Hematopoietic multipotent progenitor cell treated with erythropoietin and hydrocortisone succinate and interleukin-3 and kit ligand, for 15 days (in vitro differentiated cells): ENCODE measurements at regions not wholly inside any gene's neighbourhood (a gene's known extent, or its start where the extent isn't known, plus 50 kb on each side); places are given as distances from the start of the nearest gene placed in this dataset.

Source experiments
- DNase-seq: peaks from one replicate; pipeline ENCODE4 v3.0.0-alpha.2; 2015; ENCODE audit warnings: low spot score

DNA sequence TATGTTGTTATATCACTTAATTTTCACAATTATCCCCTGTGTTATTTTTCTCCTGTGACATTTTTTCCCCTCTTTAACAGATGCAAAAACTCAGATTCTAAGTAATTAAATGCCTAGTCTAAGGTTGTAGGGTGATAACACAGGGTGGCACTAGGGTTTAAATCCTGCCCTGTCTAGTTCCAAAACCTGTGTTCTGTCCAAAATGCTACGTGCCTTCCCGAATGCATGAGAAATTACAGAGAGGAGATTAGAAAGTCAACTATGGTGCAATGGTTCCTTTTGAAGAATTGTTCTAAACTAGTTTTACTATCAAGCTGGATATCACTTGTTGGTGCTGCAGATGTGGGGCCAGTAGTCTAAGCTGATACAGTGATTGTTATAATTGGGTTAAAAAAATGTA is 108.0 kb downstream of the DIPK2A start:
- no peak for DNase-seq

DNA sequence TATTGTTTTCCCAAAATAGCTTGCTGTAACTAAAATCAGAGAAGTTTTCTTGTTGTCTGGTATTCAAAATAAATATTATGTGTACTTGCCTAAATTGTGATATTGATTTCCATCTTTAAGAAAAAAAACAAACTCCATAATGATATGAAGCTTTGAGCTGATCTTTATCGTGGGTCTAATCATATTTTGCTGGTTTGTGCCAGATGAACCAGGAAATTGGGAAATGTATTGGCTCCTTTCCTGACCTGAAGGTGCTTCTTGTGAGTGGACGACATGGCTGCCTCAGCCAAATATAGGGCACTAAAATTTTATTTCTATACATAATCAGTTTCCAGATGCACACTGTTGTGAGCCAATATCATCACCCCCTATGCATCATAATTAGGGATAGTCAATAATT is 113.3 kb downstream of the DIPK2A start:
- no peak for DNase-seq

DNA sequence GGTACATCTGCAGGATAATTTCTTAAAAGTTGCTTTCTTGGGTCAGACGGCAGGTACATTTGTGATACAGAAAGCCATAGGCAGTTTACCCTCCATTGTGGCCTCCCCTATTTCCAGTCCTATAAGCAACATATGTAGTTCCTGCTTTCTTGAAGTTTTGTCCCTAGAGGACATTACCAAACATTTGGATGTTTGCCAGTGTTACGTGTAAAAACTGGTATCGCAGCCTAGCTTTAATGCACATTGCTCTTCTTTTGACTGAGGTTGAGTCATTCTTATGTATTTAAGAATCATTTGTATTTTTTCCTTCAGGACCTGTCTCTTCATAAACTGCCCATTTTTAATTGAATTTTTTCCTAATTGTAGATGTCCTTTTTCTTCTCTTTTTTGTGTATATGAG is 114.3 kb downstream of the DIPK2A start:
- peak; percentile 27 for DNase-seq

DNA sequence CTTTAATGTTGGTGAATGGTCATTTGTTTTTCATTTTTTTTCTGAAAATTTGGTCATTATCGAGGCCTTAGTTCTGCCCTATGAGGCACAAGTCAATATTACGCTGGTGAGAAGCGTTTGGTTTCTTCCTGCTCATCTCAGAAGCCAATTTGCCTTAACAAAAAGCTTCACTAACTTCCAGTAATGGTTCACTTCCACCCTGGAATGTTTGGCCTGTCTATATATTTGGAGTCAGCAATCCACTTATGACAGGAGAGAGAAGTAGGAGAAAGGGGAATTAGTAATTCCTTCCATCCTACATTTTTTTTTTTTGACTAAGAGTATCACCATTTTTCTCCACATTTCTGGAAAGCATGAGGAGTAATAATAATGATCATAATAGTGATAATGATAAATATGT is 124.4 kb downstream of the DIPK2A start:
- no peak for DNase-seq

- no peak for DNase-seq
Measured at GRCh38 chr3:144097163-144097562, 125.5 kb downstream of the DIPK2A start.

DNA sequence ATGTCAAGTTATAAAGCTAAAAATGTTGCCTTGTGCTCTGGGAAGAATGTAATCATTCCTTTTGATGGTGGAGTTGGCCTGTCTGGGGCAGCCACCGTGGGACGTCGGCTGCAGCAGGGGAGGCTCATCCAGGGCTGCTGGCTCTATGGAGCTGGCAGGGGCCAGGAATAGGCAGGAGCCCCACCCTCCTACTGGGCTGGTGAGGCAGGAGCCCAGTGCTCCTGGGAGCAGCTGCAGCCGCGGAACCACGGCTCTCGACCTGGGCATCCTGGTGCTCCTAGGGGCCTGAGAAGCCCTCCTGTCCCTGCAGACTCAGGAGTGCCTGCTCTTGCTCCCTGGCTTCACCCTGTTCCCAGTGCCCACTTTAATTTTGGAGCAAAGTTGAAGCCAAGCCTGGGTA is 127.1 kb downstream of the DIPK2A start:
- no peak for DNase-seq

GRCh38 chr3:144102421-144102820 is 130.8 kb downstream of the DIPK2A start:
- no peak for DNase-seq

GRCh38 chr3:144104186-144104585 is 132.6 kb downstream of the DIPK2A start:
- DNase-seq = no peak

GRCh38 chr3:144104679-144105078 is 133.1 kb downstream of the DIPK2A start:
- DNase-seq = no peak

DNA sequence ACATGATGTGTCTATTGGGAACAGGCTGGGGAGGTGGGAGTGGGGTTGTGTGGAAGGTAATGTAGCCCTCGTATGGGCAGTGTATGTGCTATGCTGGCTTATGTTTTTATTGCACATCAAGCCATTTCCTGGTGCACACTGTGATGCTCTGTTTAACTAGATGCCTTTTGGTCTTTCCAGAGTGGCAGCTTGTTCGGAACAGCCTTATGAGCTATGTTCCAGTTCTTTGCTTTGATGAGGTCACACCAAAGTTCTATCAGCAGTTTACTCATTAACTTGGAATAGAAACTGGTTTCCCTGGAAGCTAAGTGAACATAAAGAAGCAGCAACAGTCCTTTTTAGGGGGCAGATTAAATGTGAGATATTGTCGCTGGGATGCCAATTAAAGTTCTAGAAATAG is 133.9 kb downstream of the DIPK2A start:
- DNase-seq = no peak

DNA sequence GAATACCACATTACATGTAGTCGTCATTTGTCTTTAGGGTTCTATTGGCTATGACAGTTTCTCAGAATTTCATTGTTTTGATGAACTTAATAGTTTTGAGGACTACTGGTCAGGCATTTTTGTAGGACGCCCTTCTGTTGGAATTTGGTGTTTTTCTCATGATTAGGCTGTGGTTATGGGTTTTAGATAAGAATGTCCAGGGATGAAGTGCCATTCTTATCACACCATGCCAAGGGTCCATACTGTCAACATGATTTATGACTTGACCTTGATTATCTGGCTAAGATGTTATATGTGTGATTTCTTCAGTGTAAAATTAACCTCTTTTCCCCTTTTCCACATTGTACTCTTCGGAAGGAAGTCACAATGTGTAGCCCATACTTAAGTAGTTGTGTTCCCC is 135.3 kb downstream of the DIPK2A start:
- DNase-seq = no peak

GRCh38 chr3:144107923-144108322 is 136.3 kb downstream of the DIPK2A start:
- DNase-seq = no peak

GRCh38 chr3:144109944-144110343 is 138.3 kb downstream of the DIPK2A start:
- no peak for DNase-seq

- DNase-seq = no peak
Measured at GRCh38 chr3:144112036-144112435, 140.4 kb downstream of the DIPK2A start.

DNA sequence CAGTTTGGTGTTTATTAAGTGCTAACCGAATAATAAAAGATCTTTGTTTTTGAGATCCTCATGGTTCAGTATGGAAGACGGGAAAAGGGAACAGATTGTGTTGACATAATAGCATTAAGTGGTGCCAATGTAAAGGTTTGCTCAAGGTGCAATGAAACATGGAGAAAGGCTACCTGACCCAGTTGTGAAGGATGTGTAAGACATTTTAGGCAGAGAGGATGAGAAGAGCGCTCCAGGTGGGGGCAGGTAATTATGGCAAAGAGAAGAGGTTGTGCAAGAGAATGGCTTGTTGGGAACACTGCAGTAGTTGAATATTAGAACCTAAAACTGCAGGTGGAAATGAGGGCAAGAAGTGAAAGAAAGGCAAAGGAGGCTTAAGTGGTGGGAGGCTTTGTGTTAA is 140.8 kb downstream of the DIPK2A start:
- DNase-seq = no peak

- DNase-seq = peak; percentile 14
Measured at GRCh38 chr3:144114767-144115166, 143.1 kb downstream of the DIPK2A start.

DNA sequence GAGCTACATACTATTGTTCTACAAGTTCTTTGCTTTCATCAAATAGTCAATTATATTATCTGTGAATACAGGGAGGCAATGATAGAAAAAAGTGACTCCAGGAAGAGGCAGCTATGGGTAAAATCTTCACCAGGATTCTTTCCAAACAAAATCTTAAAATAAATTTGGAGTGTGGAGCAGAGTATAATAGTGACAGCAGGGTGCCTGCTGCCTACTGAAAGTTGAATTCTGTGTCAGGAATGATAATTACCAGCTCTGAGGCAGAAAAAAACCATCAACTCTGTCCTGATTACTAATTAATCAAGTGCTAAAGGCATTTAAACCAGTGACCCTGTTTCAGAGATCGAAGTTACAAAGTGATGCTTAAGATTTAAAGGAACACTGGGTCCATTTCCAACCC is 148.0 kb downstream of the DIPK2A start:
- no peak for DNase-seq

GRCh38 chr3:144121661-144122060 is 150.0 kb downstream of the DIPK2A start:
- no peak for DNase-seq

DNA sequence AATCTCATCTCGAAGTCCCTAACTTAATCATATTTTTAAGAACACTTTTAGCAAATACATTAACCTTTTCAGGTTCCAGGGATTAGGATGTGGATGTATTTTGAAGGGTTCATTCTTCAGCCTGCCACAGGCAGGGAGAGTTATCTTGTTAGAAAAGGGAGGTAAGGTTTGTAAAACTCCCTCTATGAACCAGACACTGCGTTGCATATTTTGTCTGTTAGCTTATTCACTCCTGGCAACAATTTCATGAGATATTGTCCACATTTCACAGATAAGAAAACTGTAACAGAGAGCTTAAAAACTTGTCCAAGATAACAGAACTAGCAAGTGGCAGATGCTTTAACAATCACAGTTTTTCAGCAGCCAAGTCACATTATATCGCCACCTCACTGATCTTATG is 155.4 kb downstream of the DIPK2A start:
- DNase-seq = no peak

- DNase-seq = no peak
Measured at GRCh38 chr3:144127700-144128099, 156.1 kb downstream of the DIPK2A start.

- no peak for DNase-seq
Measured at GRCh38 chr3:144128108-144128892, 156.7 kb downstream of the DIPK2A start.

- no peak for DNase-seq
Measured at GRCh38 chr3:144129536-144130214, 158.1 kb downstream of the DIPK2A start.

DNA sequence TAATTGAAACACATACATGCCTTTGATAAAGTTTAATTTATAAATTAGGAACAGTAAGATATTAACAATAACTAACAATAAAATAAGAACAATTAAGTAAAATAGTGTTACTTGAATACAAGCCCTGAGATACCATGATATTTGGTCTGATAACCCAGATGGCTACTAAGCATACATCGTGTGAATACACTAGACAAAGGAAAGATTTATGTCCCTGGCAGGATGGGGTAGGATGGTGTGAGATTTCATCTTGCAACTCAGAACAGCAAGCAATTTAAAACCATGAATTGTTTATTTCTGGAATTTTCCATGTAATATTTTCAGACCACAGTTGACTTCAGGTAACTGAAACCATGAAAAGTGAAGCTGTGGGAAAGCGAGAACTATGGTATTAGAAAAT is 169.5 kb downstream of the DIPK2A start:
- no peak for DNase-seq

DNA sequence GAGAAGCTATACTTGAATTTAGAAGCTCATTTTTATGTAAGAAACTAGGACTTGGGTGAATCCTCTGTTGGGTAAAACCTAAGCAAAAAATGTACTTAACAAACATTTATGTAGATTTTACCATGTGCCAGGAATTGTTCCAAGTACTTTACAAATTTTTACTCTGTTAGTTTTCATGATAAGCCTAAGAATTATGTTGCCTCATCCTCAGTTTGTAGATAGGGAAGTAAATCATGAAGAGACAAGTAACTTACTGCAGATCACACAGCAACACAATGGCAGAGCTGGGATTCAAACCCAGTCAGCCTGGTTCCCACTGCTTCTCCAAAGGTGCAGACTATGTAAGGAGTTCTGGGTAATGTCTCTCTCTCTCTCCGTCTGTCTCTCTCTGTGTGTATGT is 169.9 kb downstream of the DIPK2A start:
- DNase-seq = no peak
